DOHH2 (cell line): ENCODE measurements at regions not wholly inside any gene's neighbourhood (a gene's known extent, or its start where the extent isn't known, plus 50 kb on each side); places are given as distances from the start of the nearest gene placed in this dataset.

Source experiments
- CTCF ChIP-seq: fragments of 200-600 bp; sonication (generic); IDR thresholded peaks from one replicate; pipeline ENCODE4 v1.5.1; 2014; ENCODE audit warnings: antibody characterized with exemption, mild to moderate bottlenecking, low read depth, low read length; ENCODE audit not compliant: poor library complexity, severe bottlenecking
- EZH2phosphoT487 ChIP-seq: fragments of 200-600 bp; sonication (generic); IDR thresholded peaks from 2 replicates; pipeline ENCODE4 v1.6.1; 2017; ENCODE audit warnings: borderline replicate concordance, mild to moderate bottlenecking, antibody characterized with exemption, low read length, moderate library complexity, mixed read lengths

DNA sequence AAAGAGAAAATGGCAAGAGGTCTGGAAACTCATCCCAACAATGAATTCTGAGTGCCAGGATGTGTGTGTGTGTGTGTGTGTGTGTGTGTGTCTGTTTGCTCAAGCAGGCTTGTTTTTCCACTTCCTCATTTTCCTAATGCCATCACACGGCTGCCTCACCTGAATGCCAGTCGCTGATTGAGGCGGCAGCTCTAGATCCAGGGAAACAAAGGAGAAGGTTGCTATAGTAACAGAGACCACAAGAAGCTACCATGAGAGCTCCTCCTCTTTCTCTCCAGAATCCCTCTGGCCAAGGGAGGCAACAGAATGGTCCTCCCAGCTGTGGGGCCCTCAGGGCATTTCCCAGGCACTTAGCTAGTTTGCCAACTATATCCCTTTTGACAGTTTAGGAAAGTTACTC is 241.1 kb upstream of the TSHZ2 start:
- TF ChIP-seq CTCF = no peak
- TF ChIP-seq EZH2phosphoT487 = no peak
